K562 (cell line): ENCODE measurements at regions not wholly inside any gene's neighbourhood (a gene's known extent, or its start where the extent isn't known, plus 50 kb on each side); places are given as distances from the start of the nearest gene placed in this dataset.

Experiments
- ATAC-seq: fragments of 200-7000 bp; cut with Tn5 transposase; 3 replicates; pipeline ENCODE4 v1.9.1; 2020; ENCODE audit warnings: moderate library complexity
- BruUV-seq: library from RNA; stranded (reverse); fragments of 400-500 nt; replicated peaks from 2 replicates; lab custom pipeline; 2021; lab: Mats Ljungman, UMichigan
- CTCF ChIA-PET: fragments of 300-600 bp; formaldehyde crosslinking; extraction: SDS; loops from one replicate; lab custom pipeline; 2021; ENCODE audit warnings: low intra/inter-chr PET ratio; lab: Yijun Ruan, JAX
- POLR2A ChIA-PET: fragments of 300-600, 350-650 bp; sonication (Branson Sonifier 250); formaldehyde crosslinking; extraction: SDS; loops from one replicate; lab custom pipeline; 2021; ENCODE audit warnings: antibody characterized with exemption, inconsistent platforms; lab: Yijun Ruan, JAX
- DNase-seq, 4 experiments: peaks; one replicate each; pipeline versions ENCODE4 v3.0.0 to v3.0.0-alpha.2; 2011 to 2018; ENCODE audit warnings: low spot score in 3 of 4, mixed read lengths in 3 of 4; ENCODE audit errors: extremely low read depth in 1 of 4
- FAIRE-seq: peaks from 2 replicates; lab custom pipeline; 2011; peaks lifted over from hg19 to GRCh38; lab: Jason Lieb, UNC
- H2AFZ ChIP-seq: 2 replicates; pipeline ENCODE4 v1.6.0; 2011; ENCODE audit warnings: low read depth, low read length, control low read depth, inconsistent platforms
- H3K27ac ChIP-seq: fragments of 200-600 bp; 3 replicates; pipeline ENCODE4 v1.8.0; 2011; ENCODE audit warnings: low read depth, mild to moderate bottlenecking, control low read depth, inconsistent platforms, low read length, moderate library complexity, mixed read lengths; ENCODE audit errors: extremely low read depth
- H3K27me3 ChIP-seq, 2 experiments: fragments of 300-600 bp in 1 of 2; 2 replicates in 1 of 2; 3 replicates in 1 of 2; pipeline versions ENCODE4 v1.6.0 to v1.8.0; 2011; ENCODE audit warnings: inconsistent platforms in 2 of 2, low read length in 2 of 2, mild to moderate bottlenecking in 1 of 2, mixed read lengths in 1 of 2, moderate library complexity in 1 of 2; ENCODE audit not compliant: control insufficient read depth in 2 of 2, insufficient read depth in 2 of 2
- H3K36me3 ChIP-seq: fragments of 300-600 bp; 3 replicates; pipeline ENCODE4 v1.8.0; 2011; ENCODE audit warnings: mild to moderate bottlenecking, low read length, inconsistent platforms; ENCODE audit not compliant: control insufficient read depth, insufficient read depth
- H3K4me1 ChIP-seq, 2 experiments: fragments of 200-600 bp in 1 of 2; replicated peaks in 1 of 2; 2 replicates in 1 of 2; 3 replicates in 1 of 2; pipeline versions ENCODE4 v1.5.1 to v1.8.0; 2011; ENCODE audit warnings: inconsistent platforms in 2 of 2, low read length in 2 of 2, mild to moderate bottlenecking in 1 of 2, mixed read lengths in 1 of 2, moderate library complexity in 1 of 2; ENCODE audit not compliant: control insufficient read depth in 2 of 2, insufficient read depth in 2 of 2
- H3K4me2 ChIP-seq: 2 replicates; pipeline ENCODE4 v1.6.1; 2011; ENCODE audit warnings: low read length, control low read depth, inconsistent platforms, mixed read lengths; ENCODE audit not compliant: insufficient read depth
- H3K4me3 ChIP-seq: fragments of 200-600 bp; sonication (generic), shearing (Covaris generic); 2 replicates; pipeline ENCODE4 v1.5.1; 2016; ENCODE audit warnings: control low read depth, inconsistent platforms
- H3K79me2 ChIP-seq: fragments of 200-600 bp; 3 replicates; pipeline ENCODE4 v1.8.0; 2011; ENCODE audit warnings: low read length, inconsistent platforms; ENCODE audit not compliant: control insufficient read depth, insufficient read depth
- H3K9ac ChIP-seq, 2 experiments: 2 replicates each; pipeline versions ENCODE4 v1.6.0 to v1.6.1; 2011; ENCODE audit warnings: low read depth in 2 of 2, low read length in 2 of 2, control low read depth in 1 of 2, inconsistent platforms in 1 of 2, mild to moderate bottlenecking in 1 of 2, mixed read lengths in 1 of 2; ENCODE audit not compliant: insufficient read depth in 1 of 2
- H3K9me1 ChIP-seq: one replicate; pipeline ENCODE4 v1.6.0; 2011; ENCODE audit warnings: inconsistent platforms, mild to moderate bottlenecking, low read length, moderate library complexity; ENCODE audit not compliant: control insufficient read depth, insufficient read depth
- H3K9me3 ChIP-seq: replicated peaks from 2 replicates; pipeline ENCODE4 v1.5.1; 2011; ENCODE audit warnings: low read depth, low read length, inconsistent platforms; ENCODE audit not compliant: control insufficient read depth, insufficient read depth
- H4K20me1 ChIP-seq: replicated peaks from 2 replicates; pipeline ENCODE4 v1.6.1; 2011; ENCODE audit warnings: low read length, inconsistent platforms, mixed read lengths; ENCODE audit not compliant: control insufficient read depth, insufficient read depth
- CREB3L1 ChIP-seq: fragments of 450-650 bp; IDR thresholded peaks from 2 replicates; pipeline ENCODE4 v1.6.1; 2014; ENCODE audit warnings: low read depth, mild to moderate bottlenecking, moderate library complexity, borderline replicate concordance
- DMBX1 ChIP-seq: fragments of 250-450 bp; sonication (Bioruptor Pico); IDR thresholded peaks from 2 replicates; pipeline ENCODE4 v1.8.0; 2022; ENCODE audit warnings: inconsistent platforms, mild to moderate bottlenecking, moderate library complexity, borderline replicate concordance
- ESRRB ChIP-seq: fragments of 250-450 bp; sonication (Bioruptor Pico); IDR thresholded peaks from 2 replicates; pipeline ENCODE4 v1.5.0; 2020; ENCODE audit warnings: mild to moderate bottlenecking, moderate library complexity, borderline replicate concordance
- GTF2F1 ChIP-seq: IDR thresholded peaks from 2 replicates; pipeline ENCODE4 v1.6.1; 2011; ENCODE audit warnings: low read depth, low read length, improper control_type of control experiment
- JUNB ChIP-seq: fragments of 450-650 bp; formaldehyde crosslinking; conservative IDR thresholded peaks from 2 replicates; pipeline ENCODE4 v1.4.0; 2020; ENCODE audit warnings: mild to moderate bottlenecking
- KLF10 ChIP-seq: fragments of 250-450 bp; sonication (Bioruptor Pico); IDR thresholded peaks from 2 replicates; pipeline ENCODE4 v1.6.1; 2021; ENCODE audit warnings: matching md5 sums
- NELFE ChIP-seq: IDR thresholded peaks from 2 replicates; pipeline ENCODE4 v1.6.1; 2011; ENCODE audit warnings: mild to moderate bottlenecking; ENCODE audit not compliant: insufficient read depth, insufficient read length
- PATZ1 ChIP-seq: fragments of 250-450 bp; sonication (Bioruptor Pico); IDR thresholded peaks from 2 replicates; pipeline ENCODE4 v1.5.0; 2020; ENCODE audit warnings: mild to moderate bottlenecking, borderline replicate concordance
- PTBP1 ChIP-seq: fragments of 200-400 bp; formaldehyde crosslinking; IDR thresholded peaks from 2 replicates; pipeline ENCODE4 v1.6.1; 2017; ENCODE audit warnings: low read depth, low read length
- PYGO2 ChIP-seq: fragments of 450-650 bp; IDR thresholded peaks from 2 replicates; pipeline ENCODE4 v1.6.1; 2016; ENCODE audit warnings: mild to moderate bottlenecking, missing genetic modification characterization, moderate library complexity, missing compliant biosample characterization
- SLC30A9 ChIP-seq: fragments of 250-450 bp; sonication (Bioruptor Pico); IDR thresholded peaks from 2 replicates; pipeline ENCODE4 v1.8.0; 2022; ENCODE audit warnings: mild to moderate bottlenecking, moderate library complexity
- SMAD2 ChIP-seq: fragments of 150-350 bp; IDR thresholded peaks from 2 replicates; pipeline ENCODE4 v1.6.1; 2014; ENCODE audit warnings: low read depth, mild to moderate bottlenecking, low read length
- SMARCB1 ChIP-seq: IDR thresholded peaks from 2 replicates; pipeline ENCODE4 v1.6.1; 2011; ENCODE audit warnings: improper control_type of control experiment, low read depth; ENCODE audit not compliant: insufficient read length
- STAT5A ChIP-seq: IDR thresholded peaks from 2 replicates; pipeline ENCODE4 v1.6.1; 2012; ENCODE audit warnings: low read length, inconsistent platforms, borderline replicate concordance
- TCF7 ChIP-seq: sonication (generic); IDR thresholded peaks from 2 replicates; pipeline ENCODE4 v1.6.1; 2016; ENCODE audit warnings: antibody characterized with exemption, borderline replicate concordance
- THRAP3 ChIP-seq: fragments of 450-650 bp; IDR thresholded peaks from 2 replicates; pipeline ENCODE4 v1.6.1; 2016; ENCODE audit warnings: mild to moderate bottlenecking, inconsistent platforms, borderline replicate concordance
- WGBS: fragments of 100-300 bp; shearing (Covaris generic); methylation state at CpG from one replicate; pipeline ENCODE4 v1.1.6; 2016; ENCODE audit warnings: low coverage, mixed read lengths; ENCODE audit not compliant: insufficient coverage; ENCODE audit errors: missing lambda C conversion rate; 5-methylcytosine and 5-hydroxymethylcytosine counted together
- in situ Hi-C: fragments of 300-500 bp; cut with MboI; formaldehyde crosslinking; loops from 4 replicates; pipeline ENCODE4 v1.15.0; 2018; ENCODE audit warnings: inconsistent platforms, mixed read lengths
- intact Hi-C: fragments of 100-400 bp; cut with micrococcal nuclease; formaldehyde crosslinking; loops from 2 replicates; pipeline ENCODE4 v1.14.2; 2022

- no peaks in the 10 kb centered on the region for H3K79me2 ChIP-seq
- no peak overlapping the region for H3K9ac ChIP-seq
- DNase-seq, result no peak
- WGBS, result 0% methylated on average over 2 of the region's 2 CpGs
- H3K36me3 ChIP-seq, result no peaks in the 10 kb centered on the region
- H4K20me1 ChIP-seq, result no peaks in the 10 kb centered on the region
- TF ChIP-seq KLF10 (CRISPR knock-in tag) (no peak), SMAD2 (no peak), JUNB (CRISPR knock-in tag) (no peak), PYGO2 (tag) (no peak), SLC30A9 (CRISPR knock-in tag) (no peak), ESRRB (CRISPR knock-in tag) (no peak), CREB3L1 (no peak), TCF7 (no peak), SMARCB1 (no peak), PATZ1 (CRISPR knock-in tag) (no peak), NELFE (no peak), DMBX1 (CRISPR knock-in tag) (no peak), THRAP3 (no peak), STAT5A (no peak), PTBP1 (no peak), GTF2F1 (no peak)
- in situ Hi-C loops, result no loop called here
- H3K4me2 ChIP-seq, result no peak overlapping the region
- no peaks in the 10 kb centered on the region for H3K9me1 ChIP-seq
- no peak overlapping the region for H2AFZ ChIP-seq
- no peaks in the 10 kb centered on the region for H3K4me1 ChIP-seq
- ChIA-PET POLR2A (no interaction called here), CTCF (no interaction called here)
- no peaks in the 10 kb centered on the region for H3K27me3 ChIP-seq
- no peak overlapping the region for H3K27ac ChIP-seq
- no TSS peak for BruUV-seq
- FAIRE-seq, result no peak
- no peak for ATAC-seq
- no peaks in the 10 kb centered on the region; the same call in 1 of the 2 replicates for H3K9me3 ChIP-seq
- intact Hi-C loops, result no loop called here
- no peak overlapping the region for H3K4me3 ChIP-seq
Observed at GRCh38 chr6:91324711-91325110, 737.8 kb upstream of the MAP3K7 start.
